OCI-LY3 (cell line): ENCODE measurements at regions not wholly inside any gene's neighbourhood (a gene's known extent, or its start where the extent isn't known, plus 50 kb on each side); places are given as distances from the start of the nearest gene placed in this dataset.

Experiments used
- H2AFZ ChIP-seq: fragments of 200-600, 300-600 bp; shearing (Covaris generic); 2 replicates; pipeline ENCODE4 v1.6.0; 2014; ENCODE audit warnings: antibody characterized with exemption, low read depth, low read length
- H3K27ac ChIP-seq: fragments of 200-600, 300-600 bp; sonication (generic); 2 replicates; pipeline ENCODE4 v1.5.1; 2014; ENCODE audit warnings: mild to moderate bottlenecking, low read length, moderate library complexity, mixed read lengths
- H3K27me3 ChIP-seq: fragments of 200-600, 300-600 bp; sonication (generic); 2 replicates; pipeline ENCODE4 v1.6.1; 2014; ENCODE audit warnings: low read depth, low read length, mixed read lengths
- H3K36me3 ChIP-seq: fragments of 200-600, 300-600 bp; sonication (generic); replicated peaks from 2 replicates; pipeline ENCODE3; 2014; ENCODE audit warnings: low read depth, low read length, mixed read lengths
- H3K4me1 ChIP-seq: fragments of 300-600, 200-600 bp; sonication (generic); 2 replicates; pipeline ENCODE4 v1.6.1; 2014; ENCODE audit warnings: low read length, mixed read lengths
- H3K4me2 ChIP-seq: fragments of 200-600, 300-600 bp; sonication (generic); 2 replicates; pipeline ENCODE4 v1.6.1; 2014; ENCODE audit warnings: low read length, mixed read lengths
- H3K4me3 ChIP-seq: fragments of 300-600, 200-600 bp; sonication (generic); 2 replicates; pipeline ENCODE4 v1.5.1; 2014; ENCODE audit warnings: antibody characterized with exemption, mild to moderate bottlenecking, low read length, moderate library complexity
- H3K79me2 ChIP-seq: fragments of 300-600, 200-600 bp; shearing (Covaris generic); 2 replicates; pipeline ENCODE4 v1.6.1; 2014; ENCODE audit warnings: mild to moderate bottlenecking, low read length, mixed read lengths
- H3K9ac ChIP-seq: fragments of 300-600, 200-600 bp; shearing (Covaris generic); 2 replicates; pipeline ENCODE4 v1.6.0; 2014; ENCODE audit warnings: mild to moderate bottlenecking, low read length, moderate library complexity
- H3K9me3 ChIP-seq: fragments of 200-600, 300-600 bp; shearing (Covaris generic); 2 replicates; pipeline ENCODE4 v1.6.1; 2014; ENCODE audit warnings: low read length, mixed read lengths; ENCODE audit not compliant: insufficient read depth
- H4K20me1 ChIP-seq: fragments of 200-600, 300-600 bp; sonication (generic); 2 replicates; pipeline ENCODE4 v1.6.1; 2016; ENCODE audit warnings: low read length, mixed read lengths; ENCODE audit not compliant: insufficient read depth
- EZH2phosphoT487 ChIP-seq: fragments of 200-600 bp; shearing (Covaris generic); IDR thresholded peaks from 2 replicates; pipeline ENCODE4 v1.6.1; 2018; ENCODE audit warnings: antibody characterized with exemption, mixed run types, low read depth
- TF ChIP-seq, protein P1 (sequence below): fragments of 200-600, 300-600 bp; sonication (generic); IDR thresholded peaks from 2 replicates; pipeline ENCODE4 v1.5.1; 2014; ENCODE audit warnings: antibody characterized with exemption, low read length, low read depth

DNA sequence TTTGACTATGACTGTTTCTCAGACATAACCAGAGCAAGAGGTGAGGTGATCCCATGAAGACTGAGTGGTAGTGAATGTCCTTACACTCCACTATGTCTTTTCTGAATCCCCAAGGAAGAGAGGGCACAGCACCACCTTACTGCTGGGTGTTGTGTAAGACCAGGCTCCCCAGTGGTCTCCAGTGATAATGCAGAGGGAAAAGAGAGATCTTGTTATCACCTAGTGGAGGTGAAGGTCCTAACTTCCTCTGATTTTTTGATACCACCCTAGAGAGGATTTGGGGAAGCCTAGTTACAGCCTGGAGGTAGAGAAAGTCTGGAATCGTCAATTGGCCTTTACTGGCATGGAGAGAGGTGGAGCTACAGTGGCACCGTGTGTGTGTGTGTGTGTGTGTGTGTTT is 288.0 kb upstream of the BCHE start:
- Histone ChIP-seq H3K4me3 (no peak overlapping the region), H3K27me3 (no peaks in the 10 kb centered on the region), H3K27ac (no peak overlapping the region), H4K20me1 (no peaks in the 10 kb centered on the region), H3K9me3 (no peaks in the 10 kb centered on the region), H3K79me2 (no peaks in the 10 kb centered on the region), H3K36me3 (no peaks in the 10 kb centered on the region), H3K9ac (no peak overlapping the region), H3K4me2 (no peak overlapping the region), H3K4me1 (no peaks in the 10 kb centered on the region), H2AFZ (no peak overlapping the region)
- TF ChIP-seq EZH2phosphoT487 = no peak
- TF ChIP-seq, protein P1, sequence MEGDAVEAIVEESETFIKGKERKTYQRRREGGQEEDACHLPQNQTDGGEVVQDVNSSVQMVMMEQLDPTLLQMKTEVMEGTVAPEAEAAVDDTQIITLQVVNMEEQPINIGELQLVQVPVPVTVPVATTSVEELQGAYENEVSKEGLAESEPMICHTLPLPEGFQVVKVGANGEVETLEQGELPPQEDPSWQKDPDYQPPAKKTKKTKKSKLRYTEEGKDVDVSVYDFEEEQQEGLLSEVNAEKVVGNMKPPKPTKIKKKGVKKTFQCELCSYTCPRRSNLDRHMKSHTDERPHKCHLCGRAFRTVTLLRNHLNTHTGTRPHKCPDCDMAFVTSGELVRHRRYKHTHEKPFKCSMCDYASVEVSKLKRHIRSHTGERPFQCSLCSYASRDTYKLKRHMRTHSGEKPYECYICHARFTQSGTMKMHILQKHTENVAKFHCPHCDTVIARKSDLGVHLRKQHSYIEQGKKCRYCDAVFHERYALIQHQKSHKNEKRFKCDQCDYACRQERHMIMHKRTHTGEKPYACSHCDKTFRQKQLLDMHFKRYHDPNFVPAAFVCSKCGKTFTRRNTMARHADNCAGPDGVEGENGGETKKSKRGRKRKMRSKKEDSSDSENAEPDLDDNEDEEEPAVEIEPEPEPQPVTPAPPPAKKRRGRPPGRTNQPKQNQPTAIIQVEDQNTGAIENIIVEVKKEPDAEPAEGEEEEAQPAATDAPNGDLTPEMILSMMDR = no peak

DNA sequence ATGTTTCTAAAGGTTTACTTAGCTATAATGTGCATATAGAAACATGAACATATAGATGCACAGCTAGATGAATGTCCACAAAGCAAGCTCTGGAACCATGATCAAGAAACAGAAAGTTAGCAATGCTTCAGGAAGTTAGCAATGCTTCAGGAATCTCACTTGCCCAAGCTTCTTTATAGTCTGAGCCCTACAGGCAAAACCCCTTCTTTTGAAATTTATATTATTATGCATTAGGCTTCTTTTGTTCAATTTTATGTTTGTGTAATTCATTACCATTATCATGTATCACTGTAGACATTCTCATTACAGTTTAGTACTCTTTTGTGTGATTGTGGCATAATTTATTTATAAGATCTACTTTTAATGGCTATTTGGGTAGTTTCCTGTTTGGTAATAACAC is 286.4 kb upstream of the BCHE start:
- TF ChIP-seq, protein P1 = no peak
- TF ChIP-seq EZH2phosphoT487 = no peak
- Histone ChIP-seq H3K4me1 (no peaks in the 10 kb centered on the region), H3K36me3 (no peaks in the 10 kb centered on the region), H2AFZ (no peak overlapping the region), H3K4me2 (no peak overlapping the region), H3K79me2 (no peaks in the 10 kb centered on the region), H3K9me3 (no peaks in the 10 kb centered on the region), H3K9ac (no peak overlapping the region), H3K27ac (no peak overlapping the region), H3K4me3 (no peak overlapping the region), H4K20me1 (no peaks in the 10 kb centered on the region), H3K27me3 (no peaks in the 10 kb centered on the region)

DNA sequence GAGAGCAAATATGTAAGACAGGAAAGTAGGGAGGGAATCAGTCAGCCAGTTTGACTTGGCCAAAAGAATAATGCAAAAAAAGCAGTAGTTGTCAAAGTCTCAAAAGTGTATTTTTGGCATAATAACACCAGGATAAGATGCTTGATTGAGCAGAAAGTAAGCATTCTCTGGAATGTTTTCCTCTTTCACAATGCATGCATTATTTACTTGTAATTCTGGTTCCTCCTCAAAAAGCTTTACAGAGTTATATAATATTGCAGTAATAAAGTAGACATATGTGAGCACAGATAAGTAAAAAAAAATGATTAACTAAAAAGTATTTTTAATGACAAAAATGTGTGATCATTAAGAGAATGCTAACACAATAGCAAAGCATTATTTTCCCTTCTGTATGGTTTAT is 285.9 kb upstream of the BCHE start:
- no peaks in the 10 kb centered on the region for H3K36me3 ChIP-seq
- no peak overlapping the region for H3K4me2 ChIP-seq
- H3K79me2 ChIP-seq = no peaks in the 10 kb centered on the region
- TF ChIP-seq, protein P1 = no peak
- TF ChIP-seq EZH2phosphoT487 = no peak
- H3K4me3 ChIP-seq = no peak overlapping the region
- H3K27ac ChIP-seq = no peak overlapping the region
- H3K27me3 ChIP-seq = no peaks in the 10 kb centered on the region
- no peak overlapping the region for H2AFZ ChIP-seq
- H4K20me1 ChIP-seq = no peaks in the 10 kb centered on the region
- H3K4me1 ChIP-seq = no peaks in the 10 kb centered on the region
- no peak overlapping the region for H3K9ac ChIP-seq
- no peaks in the 10 kb centered on the region for H3K9me3 ChIP-seq

DNA sequence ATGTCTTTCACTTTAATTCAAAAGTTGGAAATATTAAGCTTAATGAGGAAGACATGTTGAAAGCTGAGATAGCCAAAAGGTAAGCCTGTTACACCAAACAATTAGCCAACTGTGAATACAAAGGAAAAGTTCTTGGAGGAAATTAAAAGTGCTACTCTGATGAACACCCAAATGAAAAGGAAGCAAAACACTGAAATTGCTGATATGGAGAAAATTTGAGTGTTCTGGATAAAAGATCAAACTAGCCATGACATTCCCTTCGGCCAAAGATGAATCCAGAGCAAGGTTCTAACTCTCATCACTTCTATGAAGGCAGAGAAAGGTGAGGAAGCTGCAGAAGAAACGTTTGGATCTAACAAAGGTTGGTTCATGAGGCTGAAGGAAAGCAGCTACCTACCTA is 280.8 kb upstream of the BCHE start:
- Histone ChIP-seq H3K4me3 (no peak overlapping the region), H3K36me3 (no peaks in the 10 kb centered on the region), H3K4me2 (no peak overlapping the region), H3K79me2 (no peaks in the 10 kb centered on the region), H3K27ac (no peak overlapping the region), H3K4me1 (no peaks in the 10 kb centered on the region), H3K27me3 (no peaks in the 10 kb centered on the region), H2AFZ (peak overlapping the region; percentile 42; the same call in 1 of the 2 replicates), H4K20me1 (no peaks in the 10 kb centered on the region), H3K9me3 (no peaks in the 10 kb centered on the region), H3K9ac (no peak overlapping the region)
- no peak for TF ChIP-seq EZH2phosphoT487
- TF ChIP-seq, protein P1 = no peak
